Stimulated activated CD8-positive, alpha-beta memory T cell treated with anti-CD3 and anti-CD28 coated beads, Interleukin-4, amount 100 ng/mL, for 48 hours (primary cell): ENCODE measurements at regions not wholly inside any gene's neighbourhood (a gene's known extent, or its start where the extent isn't known, plus 50 kb on each side); places are given as distances from the start of the nearest gene placed in this dataset.

ENCODE experiments used
- DNase-seq: peaks from one replicate; pipeline ENCODE4 v3.0.0-alpha.2; 2020

- DNase-seq = no peak
These were observed 387.7 kb downstream of the BTBD3 start for GRCh38 chr20:12305188-12305950.

GRCh38 chr20:12306107-12306506 lies 388.4 kb downstream of the BTBD3 start:
- DNase-seq = no peak

GRCh38 chr20:12311094-12311865 lies 393.6 kb downstream of the BTBD3 start:
- DNase-seq = no peak

- no peak for DNase-seq
These were observed 398.0 kb downstream of the BTBD3 start for GRCh38 chr20:12315652-12316051.

- no peak for DNase-seq
These were observed 399.1 kb downstream of the BTBD3 start for GRCh38 chr20:12316794-12317193.

- no peak for DNase-seq
These were observed 399.7 kb downstream of the BTBD3 start for GRCh38 chr20:12317433-12317832.

GRCh38 chr20:12318043-12318442 lies 400.4 kb downstream of the BTBD3 start:
- no peak for DNase-seq

GRCh38 chr20:12321736-12322135 lies 404.0 kb downstream of the BTBD3 start:
- no peak for DNase-seq

GRCh38 chr20:12327205-12327604 lies 409.5 kb downstream of the BTBD3 start:
- DNase-seq = no peak

- no peak for DNase-seq
These were observed 413.5 kb downstream of the BTBD3 start for GRCh38 chr20:12331236-12331635.

GRCh38 chr20:12337601-12338000 lies 419.9 kb downstream of the BTBD3 start:
- DNase-seq = no peak

GRCh38 chr20:12345978-12346377 lies 428.3 kb downstream of the BTBD3 start:
- DNase-seq = no peak

- DNase-seq = no peak
These were observed 436.1 kb downstream of the BTBD3 start for GRCh38 chr20:12353842-12354241.

- DNase-seq = no peak
These were observed 437.0 kb downstream of the BTBD3 start for GRCh38 chr20:12354725-12355124.

GRCh38 chr20:12355185-12355584 lies 437.5 kb downstream of the BTBD3 start:
- DNase-seq = no peak

GRCh38 chr20:12358006-12358654 lies 440.4 kb downstream of the BTBD3 start:
- DNase-seq = no peak

- DNase-seq = no peak
These were observed 440.9 kb downstream of the BTBD3 start for GRCh38 chr20:12358655-12359009.

GRCh38 chr20:12371990-12372389 lies 454.3 kb downstream of the BTBD3 start:
- DNase-seq = no peak

GRCh38 chr20:12372557-12372956 lies 454.9 kb downstream of the BTBD3 start:
- DNase-seq = no peak

- no peak for DNase-seq
These were observed 458.3 kb downstream of the BTBD3 start for GRCh38 chr20:12375967-12376366.

GRCh38 chr20:12383821-12384220 lies 466.1 kb downstream of the BTBD3 start:
- DNase-seq = no peak

- no peak for DNase-seq
These were observed 469.1 kb downstream of the BTBD3 start for GRCh38 chr20:12386821-12387220.

- no peak for DNase-seq
These were observed 473.4 kb downstream of the BTBD3 start for GRCh38 chr20:12391099-12391498.

- DNase-seq = no peak
These were observed 477.1 kb downstream of the BTBD3 start for GRCh38 chr20:12394786-12395185.
